HepG2 (cell line): ENCODE measurements at regions not wholly inside any gene's neighbourhood (a gene's known extent, or its start where the extent isn't known, plus 50 kb on each side); places are given as distances from the start of the nearest gene placed in this dataset.
"Not testable (repeated sequence)": the region's sequence is repeated elsewhere in the genome, so short reads cannot be mapped to it uniquely, and the experiment has no call there.

ENCODE experiments used
- ATAC-seq: fragments of 200-7000 bp; cut with Tn5 transposase; 3 replicates; pipeline ENCODE4 v1.9.1; 2020; ENCODE audit warnings: mild to moderate bottlenecking, moderate library complexity
- BruUV-seq: library from RNA; stranded (reverse); fragments of 400-500 nt; replicated peaks from 2 replicates; lab custom pipeline; 2021; lab: Mats Ljungman, UMichigan
- CTCF ChIA-PET: fragments of 300-600 bp; formaldehyde crosslinking; extraction: SDS; loops from one replicate; lab custom pipeline; 2021; ENCODE audit warnings: low total read pairs, inconsistent platforms, low intra/inter-chr PET ratio; lab: Yijun Ruan, JAX
- POLR2A ChIA-PET: fragments of 350-600 bp; sonication (Branson Sonifier 250); formaldehyde crosslinking; loops from one replicate; lab custom pipeline; 2020; ENCODE audit warnings: antibody characterized with exemption, inconsistent platforms; lab: Yijun Ruan, JAX
- DNase-seq: peaks from one replicate; pipeline ENCODE4 v3.0.0-alpha.2; 2015; ENCODE audit warnings: low spot score
- FAIRE-seq: peaks from 3 replicates; lab custom pipeline; 2011; peaks lifted over from hg19 to GRCh38; lab: Jason Lieb, UNC
- H2AFZ ChIP-seq: one replicate; pipeline ENCODE4 v1.6.1; 2011; ENCODE audit warnings: low read length, inconsistent platforms
- H3K27ac ChIP-seq: fragments of 300-600 bp; 3 replicates; pipeline ENCODE4 v1.8.0; 2011; ENCODE audit warnings: mixed run types, mild to moderate bottlenecking, mixed read lengths, low read length, inconsistent platforms; ENCODE audit not compliant: insufficient read depth; ENCODE audit errors: extremely low read length
- H3K27me3 ChIP-seq, 2 experiments: fragments of 200-600 bp in 1 of 2; 2 replicates in 1 of 2; 3 replicates in 1 of 2; pipeline versions ENCODE4 v1.6.0 to v1.8.0; 2011; ENCODE audit warnings: low read length in 2 of 2, mild to moderate bottlenecking in 2 of 2, moderate library complexity in 2 of 2, inconsistent platforms in 1 of 2; ENCODE audit not compliant: insufficient read depth in 2 of 2, control insufficient read depth in 1 of 2
- H3K36me3 ChIP-seq, 2 experiments: fragments of 200-600 bp in 1 of 2; replicated peaks in 1 of 2; 2 replicates in 1 of 2; 3 replicates in 1 of 2; pipeline versions ENCODE4 v1.5.1 to v1.8.0; 2011; ENCODE audit warnings: low read length in 2 of 2, inconsistent platforms in 1 of 2; ENCODE audit not compliant: insufficient read depth in 2 of 2, control insufficient read depth in 1 of 2
- H3K4me1 ChIP-seq: 2 replicates; pipeline ENCODE4 v1.5.1; 2012; ENCODE audit warnings: low read length, inconsistent platforms; ENCODE audit not compliant: insufficient read depth
- H3K4me2 ChIP-seq: 2 replicates; pipeline ENCODE4 v1.6.0; 2011; ENCODE audit warnings: low read depth, low read length, inconsistent platforms
- H3K4me3 ChIP-seq, 3 experiments: fragments of 200-600 bp in 1 of 3; sonication (generic), shearing (Covaris generic) in 1 of 3; replicated peaks in 1 of 3; 2 replicates each; pipeline ENCODE4 v1.5.1; 2011 to 2016; ENCODE audit warnings: low read length in 3 of 3, inconsistent platforms in 2 of 3, low read depth in 2 of 3, mild to moderate bottlenecking in 2 of 3, control low read depth in 1 of 3, mixed read lengths in 1 of 3; ENCODE audit not compliant: insufficient read depth in 1 of 3
- H3K79me2 ChIP-seq: one replicate; pipeline ENCODE4 v1.6.1; 2011; ENCODE audit warnings: low read length, inconsistent platforms; ENCODE audit not compliant: insufficient read depth
- H3K9ac ChIP-seq: 2 replicates; pipeline ENCODE4 v1.6.0; 2011; ENCODE audit warnings: mild to moderate bottlenecking, low read depth, low read length, inconsistent platforms; ENCODE audit not compliant: insufficient read depth
- H3K9me3 ChIP-seq: 2 replicates; pipeline ENCODE4 v1.5.1; 2012; ENCODE audit warnings: mild to moderate bottlenecking, low read length
- H4K20me1 ChIP-seq: 2 replicates; pipeline ENCODE4 v1.6.0; 2011; ENCODE audit warnings: inconsistent platforms, mild to moderate bottlenecking, low read length, moderate library complexity; ENCODE audit not compliant: insufficient read depth
- CBX2 ChIP-seq, 2 experiments: fragments of 200-600 bp in 1 of 2; sonication (generic); formaldehyde crosslinking in 1 of 2; IDR thresholded peaks; 2 replicates each; pipeline versions ENCODE4 v1.7.0 to v1.8.1; 2018 to 2022; ENCODE audit warnings: low read depth in 2 of 2, low read length in 1 of 2, mild to moderate bottlenecking in 1 of 2, missing genetic modification reagents in 1 of 2
- E2F2 ChIP-seq: sonication (generic); formaldehyde crosslinking; IDR thresholded peaks from 2 replicates; pipeline ENCODE4 v1.4.0; 2020; ENCODE audit warnings: missing genetic modification reagents, borderline replicate concordance
- FOXA1 ChIP-seq, 2 experiments: fragments of 450-650 bp in 1 of 2; sonication (generic) in 1 of 2; formaldehyde crosslinking in 1 of 2; IDR thresholded peaks; 2 replicates each; pipeline versions ENCODE4 v1.4.0 to v1.6.1; 2016 to 2020; ENCODE audit warnings: missing genetic modification reagents in 1 of 2
- FOXK1 ChIP-seq: sonication (generic); formaldehyde crosslinking; IDR thresholded peaks from 2 replicates; pipeline ENCODE4 v1.4.0; 2020; ENCODE audit warnings: low read depth, missing genetic modification reagents, borderline replicate concordance
- FOXK2 ChIP-seq: fragments of 450-650 bp; IDR thresholded peaks from 2 replicates; pipeline ENCODE4 v1.6.1; 2016
- POGZ ChIP-seq: sonication (generic); formaldehyde crosslinking; IDR thresholded peaks from 2 replicates; pipeline ENCODE4 v1.4.0; 2020; ENCODE audit warnings: mild to moderate bottlenecking, missing genetic modification reagents
- PTBP1 ChIP-seq: fragments of 200-400 bp; formaldehyde crosslinking; IDR thresholded peaks from 2 replicates; pipeline ENCODE4 v1.6.1; 2018; ENCODE audit warnings: low read length, low read depth; ENCODE audit not compliant: poor library complexity, severe bottlenecking
- ZBTB21 ChIP-seq: sonication (generic); formaldehyde crosslinking; IDR thresholded peaks from 2 replicates; pipeline ENCODE4 v1.4.0; 2020; ENCODE audit warnings: missing genetic modification reagents
- ZNF44 ChIP-seq: sonication (generic); formaldehyde crosslinking; IDR thresholded peaks from 2 replicates; pipeline ENCODE4 v1.5.1; 2020; ENCODE audit warnings: mild to moderate bottlenecking, missing genetic modification reagents
- ZNF816 ChIP-seq: sonication (generic); formaldehyde crosslinking; IDR thresholded peaks from 2 replicates; pipeline ENCODE4 v1.8.0; 2022; ENCODE audit warnings: missing genetic modification reagents, mild to moderate bottlenecking, borderline replicate concordance
- WGBS: methylation state at CpG from one replicate; pipeline ENCODE4 v1.1.6; 2017; ENCODE audit warnings: low lambda C conversion rate; 5-methylcytosine and 5-hydroxymethylcytosine counted together
- in situ Hi-C: cut with HindIII; loops from 2 replicates; pipeline ENCODE4 v1.10.0; 2017; ENCODE audit warnings: low pct_unique_long_range_greater_than_20kb; ENCODE audit not compliant: extremely low pct_ligation_motif_present
- intact Hi-C: fragments of 100-400 bp; cut with micrococcal nuclease; formaldehyde crosslinking; loops from one replicate; pipeline ENCODE4 v1.10.0; 2022; ENCODE audit not compliant: unreplicated experiment

DNA sequence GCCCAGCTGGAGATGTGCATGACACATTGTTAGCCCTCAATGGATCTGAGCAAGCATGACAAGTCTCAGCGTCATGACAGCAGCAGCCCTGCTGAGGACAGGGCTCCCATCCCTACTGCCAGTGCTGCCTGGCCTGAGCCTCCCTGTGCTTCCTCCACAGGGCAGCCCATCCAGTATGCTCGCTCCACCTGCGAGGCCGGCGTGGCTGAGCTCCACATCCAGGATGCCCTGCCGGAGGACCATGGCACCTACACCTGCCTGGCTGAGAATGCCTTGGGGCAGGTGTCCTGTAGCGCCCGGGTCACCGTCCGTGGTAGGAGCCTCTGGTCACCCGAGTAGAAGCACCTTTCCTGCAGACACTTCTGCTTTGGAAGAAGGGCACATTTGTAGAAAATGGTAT lies 85.8 kb upstream of the OSBPL11 start:
- CTCF ChIA-PET = no interaction called here
- FAIRE-seq (no peak), ATAC-seq (no peak), DNase-seq (no peak)
- H3K4me3 ChIP-seq = no peak overlapping the region
- H3K27me3 ChIP-seq = no peaks in the 10 kb centered on the region
- no TSS peak for BruUV-seq
- intact Hi-C loops = no loop called here
- H3K9me3 ChIP-seq = no peaks in the 10 kb centered on the region
- in situ Hi-C loops = no loop called here
- POLR2A ChIA-PET = no interaction called here
- no peaks in the 10 kb centered on the region for H3K79me2 ChIP-seq
- no peak overlapping the region for H3K27ac ChIP-seq
- H4K20me1 ChIP-seq = no peaks in the 10 kb centered on the region
- H3K4me1 ChIP-seq = peaks cover 6% of the 10 kb centered on the region; the same call in 1 of the 2 replicates
- no peak overlapping the region for H2AFZ ChIP-seq
- no peak overlapping the region for H3K9ac ChIP-seq
- TF ChIP-seq ZBTB21 (no peak), POGZ (CRISPR knock-in tag) (no peak), FOXK1 (CRISPR knock-in tag) (no peak), E2F2 (CRISPR knock-in tag) (no peak), FOXK2 (no peak), FOXA1 (IDR thresholded peaks at IDR 0.05) (no peak), FOXA1 (CRISPR knock-in tag; IDR thresholded peaks at IDR 0.05) (no peak), ZNF44 (CRISPR knock-in tag) (no peak), ZNF816 (CRISPR knock-in tag) (no peak), PTBP1 (no peak), CBX2 (IDR thresholded peaks at IDR 0.05; ENCODE audit: low read depth, low read length) (no peak), CBX2 (CRISPR knock-in tag; IDR thresholded peaks at IDR 0.05; ENCODE audit: low read depth) (no peak)
- no peaks in the 10 kb centered on the region for H3K36me3 ChIP-seq
- WGBS = 0% methylated on average over 1 of the region's 11 CpGs
- H3K4me2 ChIP-seq = no peak overlapping the region

GRCh38 chr3:125681906-125682305 lies 86.6 kb upstream of the OSBPL11 start:
- BruUV-seq, DNase-seq, ATAC-seq, FAIRE-seq, H3K79me2 ChIP-seq, CTCF ChIA-PET, H3K9ac ChIP-seq, POLR2A ChIA-PET, H3K4me3 ChIP-seq, H2AFZ ChIP-seq, H3K4me2 ChIP-seq, H3K27me3 ChIP-seq, H3K9me3 ChIP-seq, H4K20me1 ChIP-seq, H3K4me1 ChIP-seq, H3K27ac ChIP-seq, in situ Hi-C loops, H3K36me3 ChIP-seq, intact Hi-C loops: not testable (repeated sequence)
- 0% methylated on average over 2 of the region's 5 CpGs for WGBS

- CTCF ChIA-PET, intact Hi-C loops, ATAC-seq, H3K27ac ChIP-seq, H3K9me3 ChIP-seq, BruUV-seq, H3K4me3 ChIP-seq, H3K27me3 ChIP-seq, FAIRE-seq, H3K36me3 ChIP-seq, DNase-seq, in situ Hi-C loops, H3K9ac ChIP-seq, H3K4me2 ChIP-seq, H3K79me2 ChIP-seq, H3K4me1 ChIP-seq, H4K20me1 ChIP-seq, H2AFZ ChIP-seq: not testable (repeated sequence)
- POLR2A ChIA-PET = interaction anchor here (0.6 kb wide), 1 partner anchor 35 kb away, joined by 4 read pairs; no protein-coding TSS in a partner anchor
- 40% methylated on average over 2 of the region's 4 CpGs for WGBS
Observed at GRCh38 chr3:125682610-125683009, 87.3 kb upstream of the OSBPL11 start.
